SHP77 (cell line): ENCODE measurements at regions not wholly inside any gene's neighbourhood (a gene's known extent, or its start where the extent isn't known, plus 50 kb on each side); places are given as distances from the start of the nearest gene placed in this dataset.
"Not testable (repeated sequence)": the region's sequence is repeated elsewhere in the genome, so short reads cannot be mapped to it uniquely, and the experiment has no call there.

ENCODE experiments used
- DNase-seq, 2 experiments: peaks; one replicate each; lab custom pipeline; 2025; lab: John Stamatoyannopoulos, UW

DNA sequence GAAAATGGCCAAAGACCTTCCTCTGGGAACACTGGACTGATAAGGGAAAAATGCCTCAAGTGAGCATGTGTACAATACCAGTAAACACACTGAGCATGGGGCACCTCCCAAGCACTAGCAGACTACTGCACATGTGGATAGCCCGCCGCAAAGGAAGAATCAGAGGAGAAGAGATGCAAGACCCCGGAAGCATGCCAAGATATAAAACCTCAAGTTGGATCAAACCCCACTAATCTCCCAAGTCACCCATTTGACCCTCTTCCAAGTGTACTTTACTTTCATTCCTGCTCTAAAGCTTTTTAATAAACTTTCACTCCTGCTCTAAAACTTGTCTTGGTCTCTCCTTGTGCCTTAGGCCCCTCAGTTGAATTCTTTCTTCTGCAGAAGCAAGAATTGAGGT lies 121.1 kb upstream of the PLAAT1 start:
- DNase-seq, result no peak

DNA sequence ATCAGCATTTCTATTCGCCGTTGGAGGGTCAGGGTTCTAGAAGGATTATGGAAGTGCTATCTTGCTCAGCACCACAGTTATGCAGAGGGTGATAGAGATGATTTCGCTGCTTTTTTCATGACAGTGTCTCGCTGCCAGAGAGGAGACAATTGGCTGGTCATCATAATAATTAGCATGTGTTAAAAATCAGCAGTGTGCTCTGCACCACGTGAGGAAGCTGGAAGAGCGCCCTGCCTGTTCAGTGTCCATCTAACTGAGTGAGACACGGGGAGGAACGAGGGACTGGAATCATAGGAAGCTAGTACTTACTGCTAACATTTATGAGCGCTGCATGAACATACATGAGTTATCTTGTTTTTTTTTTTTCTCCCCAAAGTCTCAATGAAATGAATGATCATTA lies 116.2 kb upstream of the PLAAT1 start:
- no peak for DNase-seq

DNA sequence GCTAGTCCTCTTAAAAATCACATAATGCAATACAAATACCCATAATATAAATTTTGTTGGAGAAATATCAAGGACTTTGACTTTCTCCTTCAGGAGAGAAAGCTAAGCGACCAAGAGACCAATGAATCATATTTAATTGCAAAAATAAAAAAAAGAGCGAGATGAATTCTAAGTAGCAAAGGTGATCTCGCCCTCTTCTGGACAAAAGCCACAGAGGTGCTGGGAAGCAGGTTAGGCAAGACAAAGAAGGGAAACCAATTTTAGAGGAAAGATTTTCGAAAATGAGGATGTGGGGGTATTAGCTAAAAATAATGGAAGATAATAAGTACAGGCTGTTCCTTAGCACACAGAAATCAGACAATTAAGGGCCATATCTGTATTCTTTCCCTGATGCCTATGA lies 111.4 kb upstream of the PLAAT1 start:
- DNase-seq, result no peak

DNA sequence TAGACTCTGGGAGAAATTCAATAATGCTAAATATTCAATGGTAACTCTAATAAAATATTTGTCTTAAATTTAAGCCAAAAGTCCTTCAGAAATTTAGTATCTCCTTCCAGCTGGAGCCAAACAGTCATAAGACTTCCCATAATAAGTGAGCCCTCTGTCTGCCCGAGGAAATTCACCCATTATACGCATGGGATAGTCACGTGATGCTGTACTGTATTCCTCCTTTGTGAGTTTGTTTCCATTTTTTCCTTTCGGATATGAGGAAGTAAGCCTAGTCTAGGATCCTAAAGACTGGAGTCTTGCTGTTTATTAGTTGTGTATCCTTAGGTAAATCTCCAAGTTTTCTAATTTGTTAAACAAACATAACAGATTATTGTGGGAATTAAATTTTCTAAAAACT lies 110.4 kb upstream of the PLAAT1 start:
- DNase-seq, result no peak

DNA sequence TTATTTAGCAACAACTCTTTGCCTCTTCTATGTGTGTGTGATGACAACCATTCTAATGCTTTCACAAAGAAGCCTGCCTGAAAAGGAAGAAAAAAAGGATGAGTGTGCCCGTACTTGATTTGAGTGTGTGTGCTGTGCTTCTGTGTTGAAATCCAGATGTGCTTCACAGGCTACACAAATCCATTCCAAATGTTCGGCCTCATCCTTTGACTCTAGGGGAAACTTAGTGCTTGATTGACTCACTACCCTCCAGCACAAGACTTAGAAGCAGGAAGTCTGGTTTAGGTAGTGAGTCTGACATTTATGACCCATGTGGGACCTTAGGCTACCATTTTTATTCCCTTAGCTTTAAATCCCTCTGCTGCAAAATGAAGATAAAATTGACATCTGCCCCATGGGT lies 108.8 kb upstream of the PLAAT1 start:
- no peak for DNase-seq

DNA sequence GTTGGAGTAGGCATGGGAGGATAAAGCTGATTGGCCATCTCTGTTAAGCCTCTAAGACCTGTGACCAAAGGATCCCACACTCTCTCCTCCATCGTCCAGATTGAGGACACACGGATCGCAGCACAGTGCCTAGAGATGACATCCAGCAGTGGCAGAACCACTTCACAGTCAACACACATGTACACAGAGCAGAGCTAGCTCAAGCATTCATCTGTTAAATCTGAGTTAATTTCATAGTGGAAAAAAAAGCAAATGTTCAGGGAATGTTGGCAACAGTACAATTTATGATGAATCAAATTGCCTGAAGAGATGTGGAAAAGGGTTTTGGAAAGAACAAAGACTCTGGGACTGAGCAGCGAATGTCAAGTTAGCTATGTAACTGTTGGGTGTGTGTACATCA lies 108.1 kb upstream of the PLAAT1 start:
- no peak for DNase-seq

DNA sequence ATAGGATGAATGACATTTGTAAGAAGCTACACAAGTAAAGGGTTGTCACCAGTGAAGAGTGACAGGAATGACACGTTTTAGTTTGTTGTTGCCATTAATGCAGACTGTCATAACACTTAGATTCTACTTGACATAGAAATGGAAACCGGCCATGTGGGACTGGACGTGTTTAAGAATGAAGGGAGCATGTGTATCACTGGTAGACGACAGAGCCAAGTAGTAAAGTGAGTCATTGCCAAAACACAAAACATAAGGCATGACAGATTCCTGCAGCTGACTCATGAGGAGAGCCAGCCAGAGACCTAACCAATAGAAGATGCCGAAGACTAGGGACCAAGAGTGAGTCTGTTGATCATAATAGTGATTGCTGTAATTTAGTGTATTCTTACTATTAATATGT lies 106.2 kb upstream of the PLAAT1 start:
- no peak for DNase-seq

DNA sequence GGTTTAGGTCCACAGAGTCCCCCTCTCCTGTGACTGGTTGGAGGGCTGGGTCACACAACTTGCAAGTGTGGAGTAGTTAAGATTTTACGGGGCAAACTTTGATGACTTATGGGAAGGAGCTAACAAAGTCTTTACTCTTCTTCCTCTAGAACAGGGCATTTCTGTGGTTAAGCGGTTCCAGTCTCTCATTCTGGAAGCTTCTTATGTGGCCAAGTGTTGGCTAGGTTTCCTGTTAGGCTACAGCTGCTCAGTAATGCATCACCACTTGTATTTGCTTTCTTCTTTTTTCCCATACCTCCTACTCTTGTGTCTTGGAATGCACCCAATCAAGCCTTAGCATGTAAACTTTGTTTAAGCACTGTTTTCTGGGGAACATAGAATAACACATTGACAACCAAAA lies 100.6 kb upstream of the PLAAT1 start:
- no peak for DNase-seq

DNA sequence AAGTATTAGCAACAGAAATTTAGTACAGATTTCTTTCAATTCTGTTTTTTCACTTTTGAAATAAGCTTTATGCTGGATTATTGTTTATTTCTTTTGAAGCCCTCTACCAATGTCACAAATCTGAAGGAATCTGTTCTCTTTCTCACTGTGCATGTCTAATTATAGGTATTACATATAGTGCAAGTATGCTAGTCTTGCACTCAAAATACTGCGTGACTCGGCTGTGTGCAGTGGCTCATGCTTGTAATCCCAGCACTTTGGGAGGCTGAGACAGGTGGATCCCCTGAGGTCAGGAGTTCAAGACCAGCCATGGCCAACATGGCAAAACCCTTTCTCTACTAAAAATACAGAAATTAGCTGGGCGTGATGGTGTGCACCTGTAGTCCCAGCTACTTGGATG lies 95.8 kb upstream of the PLAAT1 start:
- no peak for DNase-seq

DNA sequence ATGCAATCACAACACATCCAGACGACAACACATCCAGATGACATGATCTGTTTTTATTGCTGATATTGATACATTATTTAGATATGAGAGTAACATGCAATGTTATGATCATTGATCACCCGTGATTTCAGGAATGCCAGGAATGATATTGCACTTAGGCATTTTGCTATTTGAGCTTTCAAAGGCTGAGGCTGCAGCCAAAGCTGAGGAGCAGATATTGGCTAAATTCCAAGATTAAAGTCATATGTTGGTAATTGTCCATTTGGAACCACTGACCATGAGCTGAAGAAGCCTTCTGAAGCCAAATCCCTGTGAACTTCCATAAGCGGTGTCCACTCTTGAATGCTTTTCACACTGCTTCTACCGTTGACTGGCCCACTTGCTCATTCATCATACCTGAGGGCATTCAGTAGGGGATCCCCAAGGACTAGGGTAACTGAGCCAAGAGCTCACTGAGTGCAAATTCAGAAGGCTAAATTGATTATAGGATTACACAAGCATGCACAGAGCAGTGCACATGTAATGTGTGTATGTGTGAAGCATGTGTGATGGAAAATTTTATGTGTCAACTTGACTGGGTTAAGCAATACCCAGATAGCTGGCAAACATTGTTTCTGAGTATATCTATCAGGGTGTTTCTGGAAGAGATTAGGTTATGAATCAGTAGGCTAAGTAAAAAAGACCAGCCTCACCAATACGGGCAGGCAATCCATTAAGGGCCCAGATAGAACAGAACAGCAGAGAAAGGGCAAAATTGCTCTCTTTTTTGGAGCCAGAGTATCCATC lies 92.1 kb upstream of the PLAAT1 start:
- no peak for DNase-seq

DNA sequence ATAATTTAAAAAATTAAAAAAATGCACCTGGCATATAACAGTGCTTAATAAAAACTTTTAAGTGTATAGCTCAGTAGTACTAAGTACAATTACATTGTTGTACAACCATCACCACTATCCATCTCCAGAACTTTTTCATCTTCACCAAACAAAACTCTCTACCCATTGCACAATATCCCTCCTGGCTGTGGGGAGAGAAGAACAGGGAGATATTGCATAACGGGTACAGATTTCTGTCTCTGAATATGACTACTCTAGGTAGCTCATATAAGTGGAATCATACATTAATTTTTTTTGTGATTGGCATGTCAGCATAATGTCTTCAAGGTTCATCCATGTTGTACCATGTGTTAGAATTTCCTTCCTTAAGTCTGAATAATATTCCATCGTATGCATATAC lies 91.0 kb upstream of the PLAAT1 start:
- DNase-seq, result no peak

DNA sequence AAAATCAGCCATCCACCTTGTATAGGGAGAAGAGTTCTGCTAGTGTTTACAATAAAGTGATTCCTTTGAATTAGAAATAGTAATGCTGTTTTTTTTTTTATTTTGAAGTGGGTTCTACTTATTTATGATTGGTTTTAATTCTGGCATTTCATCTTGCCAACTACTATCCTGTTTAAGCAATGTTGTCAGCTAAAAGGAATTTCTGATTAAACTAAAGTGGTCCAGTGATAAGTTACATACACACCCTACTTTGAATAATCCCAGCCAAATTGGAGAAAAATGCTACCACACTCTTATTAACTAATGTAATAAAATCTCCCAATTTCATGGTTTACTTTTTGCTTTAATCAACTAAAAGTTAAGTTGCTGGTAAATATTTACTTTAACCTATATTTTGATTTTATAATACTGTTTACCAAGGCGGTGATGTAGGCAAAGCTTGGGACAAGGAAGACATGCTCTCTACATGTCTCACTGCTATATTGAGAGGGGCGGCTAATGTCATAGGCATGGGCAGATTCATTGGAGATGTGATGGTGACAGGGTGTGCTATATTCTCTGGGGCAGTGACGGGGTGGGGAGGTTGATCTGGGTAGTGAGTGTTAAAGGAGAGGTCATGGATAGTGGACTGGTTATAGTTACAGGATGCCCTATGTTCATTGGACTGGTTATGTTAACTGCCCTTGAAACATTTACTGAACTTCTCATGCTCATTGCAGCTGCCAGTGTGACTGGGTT lies 85.8 kb upstream of the PLAAT1 start:
- not testable (repeated sequence) for DNase-seq

DNA sequence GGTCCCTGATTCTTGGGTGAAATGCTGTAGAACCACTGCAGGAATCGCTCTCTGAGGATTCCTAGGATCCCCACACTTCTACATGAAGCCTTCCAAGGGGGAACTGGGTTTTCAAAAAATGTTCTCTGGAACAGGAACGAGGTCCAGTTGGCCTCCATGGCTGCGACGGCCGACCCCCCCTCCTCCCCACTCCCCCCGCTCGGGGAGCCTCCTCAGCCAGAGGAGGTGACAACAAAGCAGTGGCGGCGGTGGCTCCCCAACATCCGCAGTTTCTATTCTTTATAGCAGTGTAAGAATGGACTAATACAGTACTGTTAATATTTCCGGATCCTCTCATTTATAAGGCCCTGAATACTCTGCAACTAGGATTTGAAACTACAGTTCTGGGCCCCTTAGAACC lies 84.0 kb upstream of the PLAAT1 start:
- no peak for DNase-seq

DNA sequence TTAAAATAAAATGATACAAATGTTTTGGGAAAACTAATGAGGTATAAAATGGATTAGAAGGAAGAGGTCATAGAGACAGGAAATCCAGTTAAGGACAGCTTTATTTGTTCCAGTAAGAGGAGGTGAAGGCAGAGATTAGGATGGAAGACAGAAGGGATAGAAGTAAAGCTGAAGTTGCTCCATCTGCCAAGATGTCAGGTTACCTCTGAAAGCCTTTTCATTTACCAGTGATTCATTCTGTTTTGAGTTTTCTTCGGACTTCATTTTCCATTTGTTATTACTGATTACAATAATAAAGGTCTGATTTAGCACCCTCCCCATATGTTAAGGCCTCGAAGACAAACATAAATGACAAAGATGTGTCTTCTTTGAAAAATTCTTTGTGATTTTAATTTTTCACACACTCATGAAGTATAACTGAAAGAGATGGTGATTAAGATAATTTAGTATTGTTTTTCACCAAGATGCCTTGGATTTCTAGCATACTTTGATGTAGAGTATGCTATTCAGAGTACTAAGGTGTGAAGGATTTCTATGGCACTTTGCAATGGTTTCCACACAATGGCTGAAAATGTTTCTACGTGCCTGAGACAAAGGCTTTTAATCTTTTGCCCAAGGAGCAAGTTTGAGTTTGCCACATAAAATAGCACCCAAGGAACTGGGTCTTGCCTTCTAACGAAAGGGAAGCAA lies 75.4 kb upstream of the PLAAT1 start:
- no peak for DNase-seq

DNA sequence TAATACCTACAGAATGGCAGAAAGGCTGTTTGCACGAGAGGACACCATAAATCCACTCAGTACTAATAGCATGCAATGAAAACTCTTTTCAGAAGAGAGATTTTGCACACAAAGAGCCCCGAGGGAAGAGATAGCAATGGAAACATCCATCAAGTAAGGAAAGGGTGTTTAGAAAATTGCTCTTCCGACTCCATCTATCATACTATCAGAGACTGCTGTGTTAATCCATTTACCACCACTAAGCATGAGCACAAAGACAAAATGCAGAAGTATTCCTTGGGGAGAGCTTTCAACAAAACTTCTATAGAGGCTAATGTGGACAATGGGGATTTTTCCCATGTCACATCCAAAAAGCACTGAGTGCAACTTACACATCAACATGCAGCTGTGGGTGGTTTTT lies 72.1 kb upstream of the PLAAT1 start:
- no peak for DNase-seq

DNA sequence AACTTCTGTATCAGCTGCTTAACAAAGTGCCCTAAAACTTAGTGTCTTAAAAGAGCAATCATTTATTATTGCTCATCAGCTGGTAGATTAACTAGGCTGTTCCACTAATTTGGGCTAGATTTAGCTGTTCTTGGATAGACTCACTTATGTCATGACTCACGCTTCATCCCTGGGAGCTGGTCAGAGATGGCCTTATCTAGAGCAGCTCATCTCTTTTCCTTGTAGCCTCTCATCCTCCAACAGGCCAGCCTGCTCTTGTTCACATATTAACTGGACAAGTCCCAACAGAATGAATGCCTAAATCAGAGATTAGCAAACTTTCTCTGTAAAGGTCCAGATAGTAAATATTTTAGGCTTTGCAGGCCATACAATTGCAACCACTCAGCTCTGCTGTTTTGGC lies 66.9 kb upstream of the PLAAT1 start:
- DNase-seq, result no peak

DNA sequence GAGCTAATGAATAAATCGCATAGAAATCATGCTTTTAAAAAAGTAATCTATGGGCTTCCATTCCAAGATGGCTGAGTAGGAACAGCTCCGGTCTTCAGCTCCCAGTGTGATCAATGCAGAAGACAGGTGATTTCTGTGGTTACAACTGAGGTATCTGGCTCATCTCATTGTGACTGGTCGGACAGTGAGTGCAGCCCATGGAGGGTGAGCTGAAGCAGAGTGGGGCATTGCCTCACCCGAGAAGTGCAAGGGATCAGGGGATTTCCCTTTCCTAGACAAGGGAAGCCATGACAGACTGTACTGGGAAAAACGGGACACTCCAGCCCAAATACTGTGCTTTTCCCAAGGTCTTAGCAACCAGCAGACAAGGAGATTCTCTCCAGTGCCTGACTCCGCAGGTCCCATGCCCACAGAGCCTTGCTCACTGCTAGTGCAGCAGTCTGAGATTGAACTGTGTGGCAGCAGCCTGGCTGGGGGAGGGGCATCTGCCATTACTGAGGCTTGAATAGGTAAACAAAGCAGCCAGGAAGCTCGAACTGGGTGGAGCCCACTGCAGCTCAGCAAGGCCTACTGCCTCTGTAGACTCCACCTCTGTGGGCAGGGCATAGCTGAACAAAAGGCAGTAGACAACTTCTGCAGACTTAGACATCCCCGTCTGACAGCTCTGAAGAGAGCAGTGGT lies 61.5 kb upstream of the PLAAT1 start:
- DNase-seq, result not testable (repeated sequence)

DNA sequence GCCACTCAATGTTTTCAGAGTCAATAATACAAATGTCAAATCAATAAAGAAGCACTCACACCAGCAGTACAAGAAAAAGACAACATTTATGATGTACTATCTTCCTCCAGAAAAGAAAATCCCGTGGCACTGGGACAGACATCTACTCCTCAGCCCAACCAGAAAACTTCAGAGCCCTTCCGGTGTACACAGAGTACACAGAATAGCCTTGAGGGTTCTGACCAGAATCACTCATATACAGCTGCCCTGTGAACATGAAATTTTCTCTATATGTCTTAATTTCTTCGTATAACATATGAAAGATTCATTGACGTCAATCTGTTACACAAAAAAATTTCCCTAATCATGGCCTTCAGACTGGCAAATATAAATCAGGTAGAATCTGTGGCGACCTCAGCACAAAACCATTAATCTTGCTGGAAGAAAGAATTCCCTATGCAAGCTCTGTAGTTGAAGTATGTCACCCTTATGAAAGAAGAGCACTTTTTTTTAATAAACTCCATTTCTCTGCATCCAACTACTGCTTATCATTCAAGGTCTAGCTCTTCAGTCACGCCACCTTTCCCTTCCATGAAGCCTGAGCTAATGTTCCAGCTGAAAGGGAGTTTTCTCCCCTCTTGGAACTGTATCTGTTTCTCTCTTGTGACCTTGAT lies 53.8 kb upstream of the PLAAT1 start:
- no peak for DNase-seq

DNA sequence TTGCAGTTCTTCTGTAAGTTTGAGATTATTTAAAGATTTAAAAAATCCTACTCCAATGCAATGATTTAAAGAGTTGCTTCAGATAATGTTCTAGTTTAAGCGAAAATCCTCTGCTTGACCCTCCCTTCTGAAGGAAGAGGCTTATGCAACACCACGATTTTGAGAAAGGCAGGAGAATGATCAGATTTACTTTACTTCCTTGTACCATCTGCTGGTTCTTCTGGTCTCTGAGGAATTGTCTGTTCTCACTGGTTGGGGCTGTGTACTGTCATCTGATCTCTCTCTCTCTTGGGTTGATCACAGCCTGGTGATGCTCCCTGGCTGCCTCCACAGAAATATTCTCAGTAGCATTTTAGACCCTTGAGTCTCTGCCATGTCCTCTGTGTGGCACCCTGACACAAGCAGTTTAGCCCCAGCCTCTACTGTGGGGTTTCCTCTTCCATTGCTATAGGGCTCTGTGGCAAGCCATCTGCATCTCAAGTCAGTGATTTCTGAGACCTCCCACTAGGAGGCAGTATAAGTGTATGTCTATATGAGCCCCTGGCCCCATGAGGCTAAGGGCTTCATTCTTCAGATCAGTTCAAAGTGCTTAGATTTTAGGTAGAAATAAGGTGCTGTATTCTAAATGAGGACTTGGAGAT lies 50.8 kb upstream of the PLAAT1 start:
- peak in 1 of 2 experiments; percentile 11 for DNase-seq
